ENCODE measurements at regions not wholly inside any gene's neighbourhood (a gene's known extent, or its start where the extent isn't known, plus 50 kb on each side); places are given as distances from the start of the nearest gene placed in this dataset.
"Not testable (repeated sequence)": the region's sequence is repeated elsewhere in the genome, so short reads cannot be mapped to it uniquely, and the experiment has no call there.

- TF ChIP-seq CTCF (IDR thresholded peaks at IDR 0.05), result no peak
- H3K4me2 ChIP-seq (ENCODE audit: low read length), result no peak overlapping the region
- H3K4me3 ChIP-seq (ENCODE audit: low read depth, low read length), result no peak overlapping the region
- no peaks in the 10 kb centered on the region for H3K9me3 ChIP-seq (ENCODE audit: control insufficient read depth, low read length)
- no peak overlapping the region for H3K9ac ChIP-seq
- H3K36me3 ChIP-seq (ENCODE audit: control insufficient read depth, insufficient read depth, low read length), result no peaks in the 10 kb centered on the region
- no peak overlapping the region for H2AFZ ChIP-seq
- H3K27me3 ChIP-seq (ENCODE audit: control insufficient read depth, insufficient read depth, low read length), result no peaks in the 10 kb centered on the region
- H3K4me1 ChIP-seq, result no peaks in the 10 kb centered on the region
- H3K27ac ChIP-seq, result no peak overlapping the region
- no peaks in the 10 kb centered on the region for H3K79me2 ChIP-seq
Measured at GRCh38 chr3:39727415-39727814, 82.0 kb upstream of the MYRIP start.

- Histone ChIP-seq H3K27ac (no peak overlapping the region), H3K4me3 (ENCODE audit: low read depth, low read length) (no peak overlapping the region), H3K4me1 (no peaks in the 10 kb centered on the region), H3K79me2 (no peaks in the 10 kb centered on the region), H2AFZ (no peak overlapping the region), H3K4me2 (ENCODE audit: low read length) (no peak overlapping the region), H3K9me3 (ENCODE audit: control insufficient read depth, low read length) (no peaks in the 10 kb centered on the region), H3K27me3 (ENCODE audit: control insufficient read depth, insufficient read depth, low read length) (no peaks in the 10 kb centered on the region), H3K36me3 (ENCODE audit: control insufficient read depth, insufficient read depth, low read length) (no peaks in the 10 kb centered on the region), H3K9ac (no peak overlapping the region)
- TF ChIP-seq CTCF (IDR thresholded peaks at IDR 0.05), result no peak
Measured at GRCh38 chr3:39733804-39734203, 75.6 kb upstream of the MYRIP start.

- H3K9me3 ChIP-seq (ENCODE audit: control insufficient read depth, low read length); H3K27ac ChIP-seq; H3K4me1 ChIP-seq; H2AFZ ChIP-seq; H3K4me2 ChIP-seq (ENCODE audit: low read length); H3K79me2 ChIP-seq; H3K36me3 ChIP-seq (ENCODE audit: control insufficient read depth, insufficient read depth, low read length); H3K4me3 ChIP-seq (ENCODE audit: low read depth, low read length); H3K9ac ChIP-seq; H3K27me3 ChIP-seq (ENCODE audit: control insufficient read depth, insufficient read depth, low read length): not testable (repeated sequence)
Measured at GRCh38 chr3:39739658-39740057, 69.8 kb upstream of the MYRIP start.

- Histone ChIP-seq H3K27me3 (ENCODE audit: control insufficient read depth, insufficient read depth, low read length) (no peaks in the 10 kb centered on the region), H3K79me2 (no peaks in the 10 kb centered on the region), H3K4me2 (ENCODE audit: low read length) (no peak overlapping the region), H3K36me3 (ENCODE audit: control insufficient read depth, insufficient read depth, low read length) (no peaks in the 10 kb centered on the region), H2AFZ (no peak overlapping the region), H3K9me3 (ENCODE audit: control insufficient read depth, low read length) (no peaks in the 10 kb centered on the region), H3K4me3 (ENCODE audit: low read depth, low read length) (no peak overlapping the region), H3K27ac (no peak overlapping the region), H3K4me1 (no peaks in the 10 kb centered on the region), H3K9ac (no peak overlapping the region)
- no peak for TF ChIP-seq CTCF (IDR thresholded peaks at IDR 0.05)
Measured at GRCh38 chr3:39744746-39745145, 64.7 kb upstream of the MYRIP start.

GRCh38 chr3:39748002-39748401, 61.4 kb upstream of the MYRIP start:
- Histone ChIP-seq H3K27me3 (ENCODE audit: control insufficient read depth, insufficient read depth, low read length) (no peaks in the 10 kb centered on the region), H3K9me3 (ENCODE audit: control insufficient read depth, low read length) (no peaks in the 10 kb centered on the region), H3K4me1 (peaks cover 10% of the 10 kb centered on the region), H3K4me3 (ENCODE audit: low read depth, low read length) (no peak overlapping the region), H2AFZ (no peak overlapping the region), H3K27ac (no peak overlapping the region), H3K79me2 (no peaks in the 10 kb centered on the region), H3K36me3 (ENCODE audit: control insufficient read depth, insufficient read depth, low read length) (no peaks in the 10 kb centered on the region), H3K9ac (no peak overlapping the region), H3K4me2 (ENCODE audit: low read length) (no peak overlapping the region)
- no peak for TF ChIP-seq CTCF (IDR thresholded peaks at IDR 0.05)

All from parathyroid adenoma (tissue), 2 donors.